Parathyroid adenoma (tissue), 2 donors: ENCODE measurements at regions not wholly inside any gene's neighbourhood (a gene's known extent, or its start where the extent isn't known, plus 50 kb on each side); places are given as distances from the start of the nearest gene placed in this dataset.

Experiments used
- H2AFZ ChIP-seq: fragments of 300-600 bp; sonication (generic); one replicate; pipeline ENCODE4 v1.7.0; 2017; ENCODE audit warnings: antibody characterized with exemption, mild to moderate bottlenecking
- H3K27ac ChIP-seq: fragments of 300-600 bp; sonication (generic); one replicate; pipeline ENCODE4 v1.7.0; 2017
- H3K27me3 ChIP-seq: fragments of 300-600 bp; sonication (generic); one replicate; pipeline ENCODE4 v1.7.0; 2017; ENCODE audit warnings: low read length; ENCODE audit not compliant: control insufficient read depth, insufficient read depth
- H3K36me3 ChIP-seq: fragments of 300-600 bp; sonication (generic); one replicate; pipeline ENCODE4 v1.7.0; 2017; ENCODE audit warnings: low read length; ENCODE audit not compliant: control insufficient read depth, insufficient read depth
- H3K4me1 ChIP-seq: fragments of 300-600 bp; sonication (generic); one replicate; pipeline ENCODE4 v1.7.0; 2017; ENCODE audit warnings: control low read depth
- H3K4me2 ChIP-seq: fragments of 300-600 bp; sonication (generic); one replicate; pipeline ENCODE4 v1.7.0; 2017; ENCODE audit warnings: low read length
- H3K4me3 ChIP-seq: fragments of 300-600 bp; sonication (generic); one replicate; pipeline ENCODE4 v1.7.0; 2017; ENCODE audit warnings: low read depth, low read length
- H3K79me2 ChIP-seq: fragments of 300-600 bp; sonication (generic); one replicate; pipeline ENCODE4 v1.7.0; 2017; ENCODE audit warnings: control low read depth
- H3K9ac ChIP-seq: fragments of 300-600 bp; sonication (generic); one replicate; pipeline ENCODE4 v1.7.0; 2017; ENCODE audit warnings: mild to moderate bottlenecking
- H3K9me3 ChIP-seq: fragments of 300-600 bp; sonication (generic); one replicate; pipeline ENCODE4 v1.7.0; 2017; ENCODE audit warnings: low read length; ENCODE audit not compliant: control insufficient read depth
- TF ChIP-seq, protein P1 (sequence below): fragments of 300-600 bp; sonication (generic); IDR thresholded peaks from one replicate; pipeline ENCODE4 v1.7.0; 2017; ENCODE audit warnings: antibody characterized with exemption, mild to moderate bottlenecking
- donor health status: primary hyperparathyroidism.

DNA sequence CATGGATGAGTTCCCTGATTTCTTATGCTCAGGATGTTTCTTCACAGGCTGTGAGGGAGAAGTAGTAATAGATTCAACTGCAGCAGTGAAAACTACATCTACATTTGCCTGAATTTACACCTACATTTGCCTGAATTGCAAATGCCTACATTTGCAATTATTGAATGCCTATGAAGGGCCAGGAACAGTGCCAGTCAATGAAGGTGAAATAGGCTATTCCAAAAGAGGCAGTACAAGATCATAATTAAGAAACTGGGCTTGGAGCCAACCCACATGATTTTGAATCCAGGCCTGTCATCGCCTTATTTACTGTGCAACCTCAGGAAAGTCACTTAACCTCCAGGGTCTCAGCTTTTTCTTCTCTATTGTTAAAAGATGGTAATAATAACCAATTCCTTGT lies 1353.3 kb downstream of the FAM181B start:
- TF ChIP-seq, protein P1, sequence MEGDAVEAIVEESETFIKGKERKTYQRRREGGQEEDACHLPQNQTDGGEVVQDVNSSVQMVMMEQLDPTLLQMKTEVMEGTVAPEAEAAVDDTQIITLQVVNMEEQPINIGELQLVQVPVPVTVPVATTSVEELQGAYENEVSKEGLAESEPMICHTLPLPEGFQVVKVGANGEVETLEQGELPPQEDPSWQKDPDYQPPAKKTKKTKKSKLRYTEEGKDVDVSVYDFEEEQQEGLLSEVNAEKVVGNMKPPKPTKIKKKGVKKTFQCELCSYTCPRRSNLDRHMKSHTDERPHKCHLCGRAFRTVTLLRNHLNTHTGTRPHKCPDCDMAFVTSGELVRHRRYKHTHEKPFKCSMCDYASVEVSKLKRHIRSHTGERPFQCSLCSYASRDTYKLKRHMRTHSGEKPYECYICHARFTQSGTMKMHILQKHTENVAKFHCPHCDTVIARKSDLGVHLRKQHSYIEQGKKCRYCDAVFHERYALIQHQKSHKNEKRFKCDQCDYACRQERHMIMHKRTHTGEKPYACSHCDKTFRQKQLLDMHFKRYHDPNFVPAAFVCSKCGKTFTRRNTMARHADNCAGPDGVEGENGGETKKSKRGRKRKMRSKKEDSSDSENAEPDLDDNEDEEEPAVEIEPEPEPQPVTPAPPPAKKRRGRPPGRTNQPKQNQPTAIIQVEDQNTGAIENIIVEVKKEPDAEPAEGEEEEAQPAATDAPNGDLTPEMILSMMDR = no peak

DNA sequence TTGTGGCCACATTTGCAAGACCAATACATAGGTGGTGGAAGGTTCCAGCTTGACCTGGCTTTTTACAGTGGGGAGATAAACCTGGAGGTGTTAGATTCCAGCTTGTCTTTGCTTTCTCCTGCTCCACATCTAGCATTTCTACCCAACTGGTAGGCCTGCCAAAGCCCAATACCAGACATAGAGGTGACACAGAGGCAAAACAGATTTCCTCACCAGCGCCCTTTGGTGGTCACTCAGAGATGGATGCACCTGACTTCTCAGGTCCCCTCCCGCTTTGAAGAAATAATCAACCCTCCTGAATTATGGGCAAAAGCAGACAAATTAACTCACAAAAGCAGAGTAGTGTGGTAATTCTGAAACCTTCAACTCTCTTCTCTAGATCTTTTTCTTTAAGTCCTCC lies 1356.2 kb downstream of the FAM181B start:
- TF ChIP-seq, protein P1 = no peak
- no peaks in the 10 kb centered on the region for H3K27me3 ChIP-seq

More for the DNA sequence above, 1353.3 kb downstream of the FAM181B start:
- H3K36me3 ChIP-seq = no peaks in the 10 kb centered on the region
- no peak overlapping the region for H3K4me3 ChIP-seq
- H3K4me2 ChIP-seq = no peak overlapping the region
- no peak overlapping the region for H3K27ac ChIP-seq
- no peaks in the 10 kb centered on the region for H3K27me3 ChIP-seq
- H3K4me1 ChIP-seq = no peaks in the 10 kb centered on the region
- H3K79me2 ChIP-seq = no peaks in the 10 kb centered on the region
- H3K9ac ChIP-seq = no peak overlapping the region
- H2AFZ ChIP-seq = no peak overlapping the region
- no peaks in the 10 kb centered on the region for H3K9me3 ChIP-seq

DNA sequence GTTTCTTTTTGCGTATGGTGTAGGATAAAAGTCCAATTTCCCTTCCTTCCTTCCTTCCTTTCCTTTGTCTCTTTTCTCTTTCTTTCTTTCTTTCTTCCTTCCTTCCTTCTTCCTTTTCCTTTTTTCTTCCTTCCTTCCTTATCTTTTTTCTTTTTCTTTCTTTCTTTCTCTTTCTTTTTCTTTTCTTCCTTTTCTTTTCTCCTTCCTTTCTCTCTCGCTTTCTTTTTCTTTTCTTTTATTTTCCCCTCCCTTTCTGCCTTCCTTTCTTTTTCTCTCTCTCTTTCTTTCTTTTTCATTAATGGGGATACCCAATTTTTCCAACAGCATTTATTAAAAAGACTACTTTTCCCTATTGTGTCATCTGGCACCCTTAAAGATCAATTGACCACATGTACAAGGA lies 1359.7 kb downstream of the FAM181B start:
- no peaks in the 10 kb centered on the region for H3K27me3 ChIP-seq
- H3K9ac ChIP-seq = no peak overlapping the region
- H2AFZ ChIP-seq = no peak overlapping the region
- H3K27ac ChIP-seq = no peak overlapping the region
- H3K79me2 ChIP-seq = no peaks in the 10 kb centered on the region
- no peaks in the 10 kb centered on the region for H3K9me3 ChIP-seq
- no peaks in the 10 kb centered on the region for H3K4me1 ChIP-seq
- no peaks in the 10 kb centered on the region for H3K36me3 ChIP-seq
- H3K4me2 ChIP-seq = no peak overlapping the region
- TF ChIP-seq, protein P1 = no peak
- H3K4me3 ChIP-seq = no peak overlapping the region

More for the DNA sequence above, 1356.2 kb downstream of the FAM181B start:
- Histone ChIP-seq H3K79me2 (no peaks in the 10 kb centered on the region), H3K9me3 (no peaks in the 10 kb centered on the region), H3K36me3 (no peaks in the 10 kb centered on the region), H3K4me2 (no peak overlapping the region), H2AFZ (no peak overlapping the region), H3K27ac (no peak overlapping the region), H3K4me3 (no peak overlapping the region), H3K9ac (no peak overlapping the region), H3K4me1 (no peaks in the 10 kb centered on the region)

DNA sequence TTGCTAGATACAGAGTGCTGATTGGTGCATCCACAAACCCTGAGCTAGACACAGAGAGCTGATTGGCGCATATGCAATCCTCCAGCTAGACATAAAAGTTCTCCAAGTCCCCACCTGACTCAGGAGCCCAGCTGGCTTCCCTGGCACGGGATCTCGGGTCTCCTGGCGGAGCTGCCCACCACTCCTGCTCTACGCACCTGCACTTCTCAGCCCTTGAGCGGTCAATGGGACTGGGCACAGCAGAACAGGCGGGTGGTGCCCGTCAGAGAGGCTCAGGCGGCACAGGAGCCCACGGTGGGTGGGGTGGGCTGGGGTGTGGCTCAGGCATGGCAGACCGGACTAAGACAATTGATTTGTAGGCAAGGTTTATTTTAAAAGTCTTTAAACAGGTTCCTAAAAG lies 1365.5 kb downstream of the FAM181B start:
- H3K27ac ChIP-seq = no peak overlapping the region
- TF ChIP-seq, protein P1 = no peak
- no peak overlapping the region for H3K9ac ChIP-seq

DNA sequence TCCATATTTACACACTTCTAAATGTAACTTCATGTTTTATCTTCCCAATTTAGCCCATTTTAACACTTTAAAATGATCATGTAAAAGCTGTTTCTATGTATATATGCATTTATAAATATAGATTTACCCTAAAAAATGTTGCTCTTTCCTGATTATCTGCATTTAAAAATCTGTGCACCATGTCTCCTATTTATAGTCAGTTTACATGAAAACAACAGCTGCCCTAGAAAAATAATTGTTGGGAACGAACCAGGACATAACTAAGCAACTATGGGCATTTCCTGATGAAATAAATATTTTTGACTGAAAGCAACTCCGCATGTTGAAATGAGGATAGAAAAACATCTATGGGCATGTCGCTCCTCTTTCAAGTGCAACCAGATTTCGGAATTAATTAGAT lies 1368.2 kb downstream of the FAM181B start:
- Histone ChIP-seq H3K4me3 (no peak overlapping the region), H3K36me3 (no peaks in the 10 kb centered on the region), H3K27me3 (no peaks in the 10 kb centered on the region), H3K27ac (no peak overlapping the region), H3K9ac (no peak overlapping the region), H3K4me1 (no peaks in the 10 kb centered on the region), H3K4me2 (no peak overlapping the region), H3K9me3 (no peaks in the 10 kb centered on the region), H2AFZ (no peak overlapping the region), H3K79me2 (no peaks in the 10 kb centered on the region)
- TF ChIP-seq, protein P1 = no peak

More for the DNA sequence above, 1365.5 kb downstream of the FAM181B start:
- no peak overlapping the region for H3K4me3 ChIP-seq
- no peaks in the 10 kb centered on the region for H3K27me3 ChIP-seq
- H3K4me1 ChIP-seq = no peaks in the 10 kb centered on the region
- no peak overlapping the region for H3K4me2 ChIP-seq
- no peaks in the 10 kb centered on the region for H3K36me3 ChIP-seq
- no peaks in the 10 kb centered on the region for H3K79me2 ChIP-seq
- no peak overlapping the region for H2AFZ ChIP-seq
- no peaks in the 10 kb centered on the region for H3K9me3 ChIP-seq
